Activated naive CD4-positive, alpha-beta T cell treated with anti-CD3 and anti-CD28 coated beads, Interleukin-2, amount 50 U/mL, for 24 hours (primary cell): ENCODE measurements at regions not wholly inside any gene's neighbourhood (a gene's known extent, or its start where the extent isn't known, plus 50 kb on each side); places are given as distances from the start of the nearest gene placed in this dataset.
A peak's percentile ranks its signal among the peaks of the same experiment; 100 is the strongest.
"Not testable (repeated sequence)": the region's sequence is repeated elsewhere in the genome, so short reads cannot be mapped to it uniquely, and the experiment has no call there.

Experiments
- H3K27ac Mint-ChIP-seq: one replicate; pipeline ENCODE4 v1.8.0; 2021; ENCODE audit warnings: mild to moderate bottlenecking, mixed read lengths
- H3K27me3 Mint-ChIP-seq: one replicate; pipeline ENCODE4 v1.8.0; 2021; ENCODE audit warnings: mixed read lengths
- H3K36me3 Mint-ChIP-seq: one replicate; pipeline ENCODE4 v1.8.0; 2021; ENCODE audit warnings: mixed read lengths
- H3K4me1 Mint-ChIP-seq: one replicate; pipeline ENCODE4 v1.8.0; 2021; ENCODE audit warnings: mixed read lengths
- H3K4me3 Mint-ChIP-seq: one replicate; pipeline ENCODE4 v1.8.0; 2021; ENCODE audit warnings: mild to moderate bottlenecking, mixed read lengths
- H3K9me3 Mint-ChIP-seq: one replicate; pipeline ENCODE4 v1.8.0; 2021; ENCODE audit warnings: mixed read lengths

GRCh38 chr4:62460329-62460728 is 1260.2 kb downstream of the ADGRL3 start:
- Mint-ChIP-seq H3K27me3 (no peaks in the 10 kb centered on the region), H3K9me3 (peaks cover 4% of the 10 kb centered on the region), H3K27ac (peak overlapping the region; percentile 32), H3K36me3 (no peaks in the 10 kb centered on the region), H3K4me1 (no peaks in the 10 kb centered on the region), H3K4me3 (no peak overlapping the region)

DNA sequence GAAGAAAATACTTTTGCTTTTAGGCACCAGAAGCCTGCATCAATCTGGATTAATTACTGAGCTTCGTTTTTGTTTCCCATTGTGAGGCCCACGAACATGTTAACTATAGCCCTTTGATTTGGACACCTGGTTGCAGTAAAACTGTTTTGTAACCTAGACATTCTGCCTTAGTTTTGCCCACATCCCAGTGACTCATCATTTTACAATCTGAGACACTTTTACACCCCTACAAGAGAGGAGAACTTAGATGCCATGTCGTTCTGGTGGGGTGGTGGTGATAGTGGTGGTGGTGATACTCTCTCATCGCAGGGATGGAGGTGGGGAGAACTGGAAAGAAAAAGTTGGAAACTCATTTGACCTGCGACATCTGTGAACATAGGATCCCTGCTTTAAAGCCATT is 1257.2 kb downstream of the ADGRL3 start:
- Mint-ChIP-seq H3K27me3 (no peaks in the 10 kb centered on the region), H3K27ac (no peak overlapping the region), H3K4me1 (no peaks in the 10 kb centered on the region), H3K36me3 (no peaks in the 10 kb centered on the region), H3K9me3 (peaks cover 4% of the 10 kb centered on the region), H3K4me3 (no peak overlapping the region)

GRCh38 chr4:62455871-62456270 is 1255.7 kb downstream of the ADGRL3 start:
- Mint-ChIP-seq H3K4me1 (no peaks in the 10 kb centered on the region), H3K27me3 (no peaks in the 10 kb centered on the region), H3K27ac (no peak overlapping the region), H3K4me3 (no peak overlapping the region), H3K36me3 (no peaks in the 10 kb centered on the region), H3K9me3 (peaks cover 4% of the 10 kb centered on the region)

GRCh38 chr4:62454535-62454934 is 1254.4 kb downstream of the ADGRL3 start:
- no peak overlapping the region for H3K27ac Mint-ChIP-seq
- H3K9me3 Mint-ChIP-seq, result peaks cover 4% of the 10 kb centered on the region
- no peaks in the 10 kb centered on the region for H3K36me3 Mint-ChIP-seq
- no peak overlapping the region for H3K4me3 Mint-ChIP-seq
- no peaks in the 10 kb centered on the region for H3K27me3 Mint-ChIP-seq
- no peaks in the 10 kb centered on the region for H3K4me1 Mint-ChIP-seq

GRCh38 chr4:62450740-62451139 is 1250.6 kb downstream of the ADGRL3 start:
- no peaks in the 10 kb centered on the region for H3K27me3 Mint-ChIP-seq
- no peak overlapping the region for H3K4me3 Mint-ChIP-seq
- peaks cover 4% of the 10 kb centered on the region for H3K9me3 Mint-ChIP-seq
- H3K27ac Mint-ChIP-seq, result no peak overlapping the region
- H3K4me1 Mint-ChIP-seq, result no peaks in the 10 kb centered on the region
- no peaks in the 10 kb centered on the region for H3K36me3 Mint-ChIP-seq

DNA sequence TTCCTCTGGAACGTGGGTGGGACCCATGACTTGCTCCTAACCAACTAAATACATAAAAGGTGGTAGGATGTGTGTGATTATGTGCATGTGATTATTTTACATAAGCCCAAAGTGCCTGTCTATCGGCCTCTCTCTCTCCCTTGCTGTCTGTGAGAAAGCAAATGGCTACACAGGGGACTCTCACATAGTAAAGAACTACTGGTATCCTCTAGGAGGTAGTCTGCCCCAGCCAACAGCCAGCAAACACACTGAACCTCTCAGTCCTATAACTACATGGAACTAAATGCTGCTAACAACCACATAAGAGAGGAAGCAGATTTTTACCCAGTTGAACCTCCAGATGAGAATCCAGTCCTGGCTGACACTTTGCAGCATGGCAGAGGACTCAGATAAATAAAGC is 1249.4 kb downstream of the ADGRL3 start:
- Mint-ChIP-seq H3K4me1 (no peaks in the 10 kb centered on the region), H3K4me3 (no peak overlapping the region), H3K27ac (no peak overlapping the region), H3K36me3 (no peaks in the 10 kb centered on the region), H3K27me3 (no peaks in the 10 kb centered on the region), H3K9me3 (peaks cover 7% of the 10 kb centered on the region)

DNA sequence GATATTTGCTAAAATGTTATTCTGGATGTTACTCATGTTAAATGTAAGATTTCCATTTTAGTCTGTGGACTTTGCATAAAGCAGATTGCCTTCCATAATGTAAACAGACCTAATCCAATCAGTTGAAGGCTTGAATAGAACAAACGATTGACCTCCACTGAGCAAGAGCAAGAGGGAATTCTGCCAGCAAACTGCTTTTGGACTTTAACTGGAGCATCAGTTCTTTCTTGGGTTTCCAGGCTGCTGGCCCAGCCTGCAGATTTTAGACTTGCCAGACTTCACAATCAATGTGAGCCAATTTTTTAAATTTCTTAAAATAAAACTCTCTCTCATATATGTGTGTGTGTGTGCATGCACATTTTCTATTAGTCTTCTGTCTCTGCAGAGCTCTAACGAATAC is 1248.8 kb downstream of the ADGRL3 start:
- Mint-ChIP-seq H3K27ac (no peak overlapping the region), H3K36me3 (no peaks in the 10 kb centered on the region), H3K9me3 (peaks cover 9% of the 10 kb centered on the region), H3K4me3 (no peak overlapping the region), H3K27me3 (no peaks in the 10 kb centered on the region), H3K4me1 (no peaks in the 10 kb centered on the region)

DNA sequence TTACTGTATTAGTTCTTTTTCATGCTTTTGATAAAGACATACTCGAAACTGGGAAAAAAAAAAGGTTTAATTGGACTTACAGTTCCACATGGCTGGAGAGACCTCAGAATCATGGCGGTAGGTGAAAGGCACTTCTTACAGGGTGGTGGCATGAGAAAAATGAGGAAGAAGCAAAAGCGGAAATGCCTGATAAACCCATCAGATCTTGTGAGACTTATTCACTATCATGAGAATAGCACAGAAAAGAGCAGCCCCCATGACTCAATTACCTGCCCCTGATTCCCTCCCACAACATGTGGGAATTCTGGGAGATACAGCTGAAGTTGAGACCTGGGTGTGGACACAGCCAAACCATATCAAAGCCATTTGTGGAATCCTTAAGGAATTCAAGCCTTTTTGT is 1238.9 kb downstream of the ADGRL3 start:
- H3K9me3 Mint-ChIP-seq, result peaks cover 25% of the 10 kb centered on the region
- no peak overlapping the region for H3K4me3 Mint-ChIP-seq
- no peaks in the 10 kb centered on the region for H3K4me1 Mint-ChIP-seq
- no peaks in the 10 kb centered on the region for H3K36me3 Mint-ChIP-seq
- H3K27me3 Mint-ChIP-seq, result no peaks in the 10 kb centered on the region
- no peak overlapping the region for H3K27ac Mint-ChIP-seq

DNA sequence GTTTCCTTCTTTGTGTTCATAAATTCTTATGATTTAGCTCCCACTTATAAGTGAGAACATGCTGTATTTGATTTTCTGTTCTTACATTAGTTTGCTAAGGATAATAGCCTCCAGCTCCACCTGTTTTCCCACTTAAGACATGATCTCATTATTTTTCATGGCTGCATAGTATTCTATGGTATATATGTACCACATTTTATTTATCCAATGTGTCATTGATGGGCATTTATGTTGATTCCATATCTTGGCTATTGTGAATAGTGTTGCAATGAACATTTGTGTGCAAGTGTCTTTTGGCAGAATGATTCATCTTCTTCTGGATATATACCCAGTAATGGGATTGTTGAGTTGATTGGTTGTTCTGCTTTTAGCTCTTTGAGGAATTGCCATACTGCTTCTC is 1234.8 kb downstream of the ADGRL3 start:
- H3K9me3 Mint-ChIP-seq, result peaks cover 23% of the 10 kb centered on the region
- H3K36me3 Mint-ChIP-seq, result no peaks in the 10 kb centered on the region
- H3K4me3 Mint-ChIP-seq, result no peak overlapping the region
- no peaks in the 10 kb centered on the region for H3K4me1 Mint-ChIP-seq
- H3K27me3 Mint-ChIP-seq, result no peaks in the 10 kb centered on the region
- H3K27ac Mint-ChIP-seq, result no peak overlapping the region

DNA sequence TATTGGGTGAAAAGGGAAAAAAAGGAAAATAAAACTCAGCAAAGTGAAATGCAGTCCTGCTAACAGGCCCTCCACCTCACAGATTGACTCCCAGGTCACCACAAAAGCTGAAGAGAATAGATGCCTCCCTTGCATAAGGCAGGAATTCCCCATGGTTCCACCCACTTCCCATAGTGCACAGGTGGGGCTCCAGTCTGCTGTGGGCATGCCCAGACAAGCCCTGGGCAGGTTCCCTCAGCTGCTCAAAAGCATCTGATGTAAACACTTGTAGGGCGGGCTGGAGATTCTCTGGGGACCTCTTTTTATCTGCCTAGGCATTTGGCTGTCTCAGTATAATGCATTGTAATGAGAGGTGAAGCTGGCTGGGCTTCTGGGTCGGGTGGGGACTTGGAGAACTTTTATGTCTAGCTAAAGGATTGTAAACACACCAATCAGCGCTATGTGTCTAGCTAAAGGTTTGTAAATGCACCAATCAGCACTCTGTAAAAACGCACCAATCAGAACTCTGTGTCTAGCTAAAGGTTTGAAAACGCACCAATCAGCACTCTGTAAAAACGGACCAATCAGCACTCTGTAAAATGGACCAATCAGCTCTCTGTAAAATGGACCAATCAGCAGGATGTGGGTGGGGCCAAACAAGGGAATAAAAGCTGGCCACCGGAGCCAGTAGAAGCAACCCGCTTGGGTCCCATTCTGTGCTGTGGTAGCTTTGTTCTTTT is 1231.5 kb downstream of the ADGRL3 start:
- peaks cover 32% of the 10 kb centered on the region for H3K9me3 Mint-ChIP-seq
- not testable (repeated sequence) for H3K27me3 Mint-ChIP-seq, H3K4me3 Mint-ChIP-seq, H3K4me1 Mint-ChIP-seq, H3K27ac Mint-ChIP-seq, H3K36me3 Mint-ChIP-seq

GRCh38 chr4:62429297-62429696 is 1229.2 kb downstream of the ADGRL3 start:
- Mint-ChIP-seq H3K27me3 (no peaks in the 10 kb centered on the region), H3K4me3 (no peak overlapping the region), H3K27ac (no peak overlapping the region), H3K4me1 (no peaks in the 10 kb centered on the region), H3K9me3 (peaks cover 12% of the 10 kb centered on the region), H3K36me3 (no peaks in the 10 kb centered on the region)

DNA sequence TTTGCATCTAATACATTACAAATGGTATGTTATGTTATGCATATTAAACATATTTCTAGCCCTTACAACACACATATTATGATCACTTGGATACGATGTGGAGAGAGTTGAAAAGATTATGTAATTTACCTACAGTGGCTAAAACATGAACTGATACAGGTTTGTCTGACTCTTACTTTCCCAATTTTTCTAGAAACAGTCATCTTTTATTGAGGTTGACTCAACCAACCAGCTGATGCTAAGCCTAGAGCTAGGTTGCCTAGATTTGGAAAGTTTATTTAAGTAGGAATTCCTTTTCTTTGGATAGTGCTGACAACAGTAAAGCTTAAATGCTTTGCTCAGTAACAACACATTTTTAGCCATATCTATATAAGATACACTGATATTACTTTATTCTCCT is 1215.1 kb downstream of the ADGRL3 start:
- H3K4me3 Mint-ChIP-seq, result no peak overlapping the region
- no peaks in the 10 kb centered on the region for H3K4me1 Mint-ChIP-seq
- H3K36me3 Mint-ChIP-seq, result no peaks in the 10 kb centered on the region
- H3K9me3 Mint-ChIP-seq, result peaks cover 10% of the 10 kb centered on the region
- no peaks in the 10 kb centered on the region for H3K27me3 Mint-ChIP-seq
- H3K27ac Mint-ChIP-seq, result no peak overlapping the region

DNA sequence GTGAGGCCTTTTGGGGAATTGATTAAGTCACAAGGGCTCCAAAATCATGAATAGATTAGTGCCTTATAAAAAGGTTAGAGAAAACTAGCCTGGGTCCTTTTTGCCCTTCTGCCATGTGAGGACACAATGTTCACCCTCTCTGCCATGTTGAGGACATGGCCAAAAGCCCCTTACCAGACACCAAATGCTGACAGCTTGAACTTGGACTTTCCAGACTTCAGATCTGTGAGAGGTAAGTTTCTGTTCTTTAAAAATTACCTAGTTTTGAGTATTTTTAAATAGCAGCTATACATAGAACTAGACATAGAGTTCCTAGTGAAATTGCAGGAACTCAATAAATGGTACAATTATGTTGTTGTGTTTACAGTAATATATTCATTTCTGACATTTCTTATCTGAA is 1214.4 kb downstream of the ADGRL3 start:
- H3K4me3 Mint-ChIP-seq, result no peak overlapping the region

DNA sequence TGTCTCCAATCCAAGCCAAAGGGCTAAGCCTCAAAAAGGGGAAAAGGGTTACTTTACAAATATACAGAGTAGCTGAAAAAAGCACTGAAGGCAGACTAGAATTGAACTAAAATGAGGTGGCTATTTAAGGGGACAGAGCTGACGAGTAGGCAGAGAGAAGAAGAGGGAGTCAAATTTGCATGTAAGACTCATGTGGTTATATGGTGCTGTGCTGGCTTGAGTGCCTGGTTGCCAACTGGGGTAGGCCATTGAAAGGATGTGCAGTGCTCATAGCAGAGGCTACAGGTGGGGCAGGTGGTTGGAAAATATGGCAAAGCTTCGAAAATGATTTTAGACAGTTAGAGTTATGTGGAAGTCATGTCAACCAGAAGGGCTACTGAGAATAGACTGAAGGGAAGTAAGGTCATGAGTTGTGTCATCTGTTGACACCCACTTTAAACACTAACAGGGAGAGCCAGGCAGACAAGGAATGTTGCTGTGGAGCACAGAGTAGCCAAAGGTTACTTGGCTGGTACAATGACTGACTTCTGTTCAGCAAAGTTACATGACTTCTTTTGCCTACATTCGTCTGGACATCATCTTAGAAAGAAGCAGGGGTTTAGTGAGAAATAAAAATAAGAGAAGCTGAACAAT is 1210.4 kb downstream of the ADGRL3 start:
- Mint-ChIP-seq H3K36me3 (no peaks in the 10 kb centered on the region), H3K27ac (no peak overlapping the region)

More for the DNA sequence above, 1214.4 kb downstream of the ADGRL3 start:
- no peaks in the 10 kb centered on the region for H3K36me3 Mint-ChIP-seq
- no peak overlapping the region for H3K27ac Mint-ChIP-seq
- H3K9me3 Mint-ChIP-seq, result peaks cover 10% of the 10 kb centered on the region
- H3K27me3 Mint-ChIP-seq, result no peaks in the 10 kb centered on the region
- H3K4me1 Mint-ChIP-seq, result no peaks in the 10 kb centered on the region

DNA sequence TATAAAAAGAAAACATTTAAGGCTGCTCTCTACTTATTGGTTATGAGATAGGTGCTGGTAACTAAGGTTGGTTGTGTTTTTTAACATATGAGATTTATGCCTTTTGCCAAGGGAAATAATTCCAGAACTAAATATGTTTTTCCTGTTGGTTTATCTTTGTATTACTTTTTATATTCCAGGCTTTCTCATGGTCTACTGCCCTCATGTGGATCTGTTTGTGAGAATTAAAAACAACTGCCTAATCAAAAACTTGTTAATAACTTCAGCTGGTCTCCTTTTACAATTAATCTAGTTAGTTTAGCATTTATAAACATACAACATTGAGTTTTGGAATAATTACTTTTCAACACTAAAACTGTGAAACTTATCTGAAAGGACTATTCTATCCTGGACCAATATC is 1208.3 kb downstream of the ADGRL3 start:
- H3K9me3 Mint-ChIP-seq, result no peaks in the 10 kb centered on the region
- no peaks in the 10 kb centered on the region for H3K36me3 Mint-ChIP-seq
- H3K27ac Mint-ChIP-seq, result no peak overlapping the region
- H3K4me3 Mint-ChIP-seq, result no peak overlapping the region
- H3K27me3 Mint-ChIP-seq, result no peaks in the 10 kb centered on the region
- H3K4me1 Mint-ChIP-seq, result no peaks in the 10 kb centered on the region

More for the DNA sequence above, 1210.4 kb downstream of the ADGRL3 start:
- no peaks in the 10 kb centered on the region for H3K9me3 Mint-ChIP-seq
- no peaks in the 10 kb centered on the region for H3K4me1 Mint-ChIP-seq
- H3K4me3 Mint-ChIP-seq, result no peak overlapping the region
- H3K27me3 Mint-ChIP-seq, result no peaks in the 10 kb centered on the region

GRCh38 chr4:62407534-62407933 is 1207.4 kb downstream of the ADGRL3 start:
- Mint-ChIP-seq H3K27me3 (no peaks in the 10 kb centered on the region), H3K9me3 (no peaks in the 10 kb centered on the region), H3K36me3 (no peaks in the 10 kb centered on the region), H3K4me3 (no peak overlapping the region), H3K4me1 (no peaks in the 10 kb centered on the region), H3K27ac (no peak overlapping the region)
